GM06990 (cell line): ENCODE measurements at regions not wholly inside any gene's neighbourhood (a gene's known extent, or its start where the extent isn't known, plus 50 kb on each side); places are given as distances from the start of the nearest gene placed in this dataset.

Experiments used
- DNase-seq: peaks from one replicate; pipeline ENCODE4 v3.0.0-alpha.2; 2011; ENCODE audit not compliant: insufficient read length; ENCODE audit errors: extremely low read depth
- H3K27me3 ChIP-seq: replicated peaks from 2 replicates; pipeline ENCODE4 v1.6.0; 2011; ENCODE audit warnings: low read length; ENCODE audit not compliant: control insufficient read depth, insufficient read depth
- H3K36me3 ChIP-seq: 2 replicates; pipeline ENCODE4 v1.5.1; 2011; ENCODE audit warnings: low read length; ENCODE audit not compliant: control insufficient read depth, insufficient read depth
- H3K4me3 ChIP-seq: replicated peaks from 2 replicates; pipeline ENCODE4 v1.5.1; 2011; ENCODE audit warnings: low read depth, mild to moderate bottlenecking, control low read depth, low read length
- CTCF ChIP-seq: IDR thresholded peaks from 2 replicates; pipeline ENCODE4 v1.5.1; 2011; ENCODE audit warnings: low read length, control low read depth, mild to moderate bottlenecking, inconsistent platforms; ENCODE audit not compliant: insufficient read depth, poor library complexity, severe bottlenecking

GRCh38 chr5:2378976-2379375 is 372.5 kb downstream of the IRX2 start:
- TF ChIP-seq CTCF, result no peak

GRCh38 chr5:2378108-2378507 is 373.4 kb downstream of the IRX2 start:
- no peak for DNase-seq
- Histone ChIP-seq H3K36me3 (no peaks in the 10 kb centered on the region), H3K4me3 (no peak overlapping the region), H3K27me3 (no peaks in the 10 kb centered on the region)
- TF ChIP-seq CTCF, result no peak

More at GRCh38 chr5:2378976-2379375, 372.5 kb downstream of the IRX2 start:
- no peak overlapping the region for H3K4me3 ChIP-seq
- no peaks in the 10 kb centered on the region for H3K27me3 ChIP-seq
- no peaks in the 10 kb centered on the region for H3K36me3 ChIP-seq
- no peak for DNase-seq

GRCh38 chr5:2376486-2376885 is 375.0 kb downstream of the IRX2 start:
- H3K4me3 ChIP-seq, result no peak overlapping the region
- H3K36me3 ChIP-seq, result no peaks in the 10 kb centered on the region
- DNase-seq, result no peak
- no peaks in the 10 kb centered on the region for H3K27me3 ChIP-seq
- no peak for TF ChIP-seq CTCF

- no peak overlapping the region for H3K4me3 ChIP-seq
- no peaks in the 10 kb centered on the region for H3K27me3 ChIP-seq
- no peak for TF ChIP-seq CTCF
Observed at GRCh38 chr5:2375757-2376250, 375.7 kb downstream of the IRX2 start.

GRCh38 chr5:2375291-2375690 is 376.2 kb downstream of the IRX2 start:
- no peak overlapping the region for H3K4me3 ChIP-seq
- no peak for DNase-seq
- no peaks in the 10 kb centered on the region for H3K27me3 ChIP-seq
- no peaks in the 10 kb centered on the region for H3K36me3 ChIP-seq
- no peak for TF ChIP-seq CTCF

More at GRCh38 chr5:2375757-2376250, 375.7 kb downstream of the IRX2 start:
- DNase-seq, result no peak
- H3K36me3 ChIP-seq, result no peaks in the 10 kb centered on the region

- Histone ChIP-seq H3K4me3 (no peak overlapping the region), H3K27me3 (no peaks in the 10 kb centered on the region)
- TF ChIP-seq CTCF, result no peak
Observed at GRCh38 chr5:2374703-2375102, 376.8 kb downstream of the IRX2 start.

More at GRCh38 chr5:2374703-2375102, 376.8 kb downstream of the IRX2 start:
- no peaks in the 10 kb centered on the region for H3K36me3 ChIP-seq
- DNase-seq, result no peak
